Tongue (tissue), 1 donor: ENCODE measurements at regions not wholly inside any gene's neighbourhood (a gene's known extent, or its start where the extent isn't known, plus 50 kb on each side); places are given as distances from the start of the nearest gene placed in this dataset.
"Not testable (repeated sequence)": the region's sequence is repeated elsewhere in the genome, so short reads cannot be mapped to it uniquely, and the experiment has no call there.

Experiments
- DNase-seq: peaks from one replicate; pipeline ENCODE4 v3.0.0-alpha.2; 2015

DNA sequence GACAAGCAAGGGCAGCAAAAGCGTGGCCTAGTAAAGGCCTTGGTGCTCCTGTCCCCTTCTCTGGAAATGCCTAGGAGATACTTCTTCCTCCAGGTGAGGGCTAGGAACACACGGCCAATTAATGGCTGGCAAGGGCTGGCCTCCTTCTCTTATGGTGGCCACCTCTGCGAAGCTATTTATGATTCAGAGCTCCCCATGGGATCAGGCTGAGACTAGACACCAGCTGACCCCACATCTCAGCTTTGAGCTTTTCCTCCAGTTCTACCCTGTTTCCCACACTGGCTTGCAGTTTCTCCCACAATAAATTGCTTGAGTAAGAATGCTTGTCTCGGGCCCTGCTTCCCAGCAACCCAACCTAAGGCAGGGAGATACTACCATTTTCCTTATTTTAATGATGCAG is 53.7 kb downstream of the CAMK2N1 start:
- no peak for DNase-seq

GRCh38 chr1:20431176-20431460 is 54.9 kb downstream of the CAMK2N1 start:
- DNase-seq = no peak

DNA sequence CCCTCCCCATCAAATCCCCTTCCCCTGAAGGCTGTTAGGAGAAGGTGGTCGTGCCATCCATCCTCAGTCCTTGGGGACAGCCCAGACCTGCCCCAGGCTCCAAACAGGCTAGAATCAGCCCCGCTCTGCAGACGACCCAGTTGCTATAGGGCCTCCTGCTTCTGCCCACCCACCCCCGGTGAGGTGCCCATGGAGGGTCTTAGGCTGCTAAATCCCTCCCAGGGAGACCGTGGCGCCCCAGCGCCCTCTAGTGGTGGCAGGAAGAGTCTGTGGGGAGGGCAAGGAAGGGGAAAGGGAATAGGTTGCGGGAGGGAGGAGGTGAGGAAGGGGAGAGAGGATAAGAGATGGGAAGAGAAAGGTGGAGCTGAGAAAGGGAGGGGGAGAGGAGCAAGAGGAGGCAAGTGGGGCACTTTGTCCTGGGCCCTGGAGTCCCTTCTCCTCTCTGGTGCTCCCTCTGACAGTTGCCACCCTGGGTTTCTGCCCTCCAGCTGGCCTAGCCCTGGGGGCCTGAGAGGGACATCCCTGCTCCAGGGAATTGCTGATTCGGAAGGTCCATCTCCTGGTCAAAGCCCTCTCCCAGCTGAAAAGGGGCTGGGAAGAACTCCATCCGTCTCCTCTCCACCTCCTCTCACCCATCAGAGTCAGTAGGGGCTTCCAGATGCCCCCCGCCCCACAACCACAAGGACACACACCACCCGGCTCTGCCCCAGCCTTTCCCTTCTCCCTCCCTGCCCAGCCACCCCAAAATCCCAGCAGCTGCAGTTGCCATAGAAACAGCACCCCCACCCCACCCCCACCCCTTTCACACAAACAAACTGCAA is 55.4 kb downstream of the CAMK2N1 start:
- DNase-seq = peak; percentile 29

DNA sequence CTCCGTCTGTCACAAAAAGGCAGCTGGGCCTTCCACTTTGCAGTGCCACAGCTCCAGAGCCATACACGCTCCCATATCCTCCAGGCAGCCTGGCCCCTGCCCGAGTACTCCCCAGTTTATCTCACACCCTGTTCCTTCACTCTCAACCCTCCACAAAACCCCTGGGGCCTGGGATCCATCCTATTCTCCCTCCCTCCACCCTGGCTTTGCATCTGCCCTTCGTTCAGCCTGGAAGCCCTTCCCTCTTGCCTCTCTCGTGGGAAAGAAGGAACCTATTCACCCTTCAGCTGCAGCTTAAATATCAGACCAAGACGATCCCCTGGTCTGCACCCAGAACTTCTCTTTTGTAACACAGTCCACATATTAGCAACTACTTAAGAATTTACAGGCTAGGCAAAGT is 56.7 kb downstream of the CAMK2N1 start:
- DNase-seq = no peak

- DNase-seq = no peak
These were observed 57.2 kb downstream of the CAMK2N1 start for GRCh38 chr1:20428841-20429240.

DNA sequence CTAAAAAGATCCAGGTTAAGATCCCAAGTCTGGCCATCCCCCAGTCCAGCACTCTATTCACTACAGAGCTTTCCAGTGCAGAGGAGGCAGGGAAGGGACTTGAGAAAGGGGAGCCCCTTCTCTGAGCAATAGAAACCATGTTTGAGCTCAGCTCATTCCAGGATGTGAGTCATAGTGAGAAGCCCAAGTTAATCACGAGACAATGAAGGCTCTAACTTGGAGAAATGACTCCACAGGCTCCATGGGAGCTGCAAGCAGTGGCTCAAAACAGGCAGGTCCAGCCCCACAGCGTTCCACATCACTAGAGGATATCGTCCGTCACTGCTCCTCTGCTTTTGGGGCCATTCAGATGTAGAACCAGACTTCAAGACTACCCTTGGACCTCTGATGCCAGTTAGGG is 59.1 kb downstream of the CAMK2N1 start:
- DNase-seq = no peak

DNA sequence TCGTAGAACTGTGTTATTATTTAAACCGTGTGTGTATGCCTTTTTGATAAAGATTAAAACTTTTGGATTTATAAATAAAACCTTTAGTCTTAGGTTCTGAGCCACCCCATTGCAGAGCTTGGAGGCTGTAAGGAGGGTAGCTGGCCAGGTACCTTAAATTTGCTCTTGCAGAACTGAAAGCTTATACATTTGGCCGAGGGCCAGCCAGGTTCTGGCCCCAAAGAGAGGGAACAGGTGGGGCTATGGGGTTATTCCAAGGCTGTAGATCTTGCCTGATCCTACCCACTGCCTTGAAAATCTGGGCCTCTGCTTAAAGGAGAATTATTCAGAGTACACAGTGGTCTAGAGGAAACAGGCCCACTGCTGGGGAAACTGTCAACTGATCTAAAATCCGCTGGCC is 59.6 kb downstream of the CAMK2N1 start:
- no peak for DNase-seq

- no peak for DNase-seq
These were observed 60.4 kb downstream of the CAMK2N1 start for GRCh38 chr1:20425622-20426021.

DNA sequence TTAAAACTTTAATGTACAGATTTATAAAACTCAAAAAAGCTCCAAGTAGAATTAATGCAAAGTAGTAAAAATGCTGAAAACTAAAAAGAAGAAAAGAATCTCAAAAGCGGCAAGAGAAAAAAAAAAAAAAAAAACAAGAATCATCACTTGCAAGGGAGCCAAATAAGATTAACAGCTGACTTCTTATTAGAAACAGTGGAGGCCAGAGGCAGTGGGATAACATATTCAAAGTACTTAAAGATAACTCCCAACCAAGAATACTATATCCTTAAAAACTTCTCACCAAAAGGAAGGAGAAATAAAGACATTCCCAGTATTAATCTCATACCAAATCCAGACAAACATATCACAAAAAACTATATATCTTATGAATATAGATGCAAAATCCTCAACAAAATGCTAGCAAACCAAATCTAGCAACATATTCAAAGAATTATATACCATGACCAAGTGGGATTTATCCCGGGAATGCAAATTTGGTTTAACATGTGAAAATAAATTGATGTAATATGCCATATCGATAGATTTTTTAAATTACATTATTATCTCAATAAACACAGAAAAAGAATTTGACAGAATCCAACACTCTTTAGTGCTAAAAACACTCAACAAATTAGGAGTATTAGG is 62.7 kb downstream of the CAMK2N1 start:
- DNase-seq = no peak

GRCh38 chr1:20421441-20421840 is 64.6 kb downstream of the CAMK2N1 start:
- DNase-seq = no peak

GRCh38 chr1:20417581-20417980 is 68.4 kb downstream of the CAMK2N1 start:
- no peak for DNase-seq

DNA sequence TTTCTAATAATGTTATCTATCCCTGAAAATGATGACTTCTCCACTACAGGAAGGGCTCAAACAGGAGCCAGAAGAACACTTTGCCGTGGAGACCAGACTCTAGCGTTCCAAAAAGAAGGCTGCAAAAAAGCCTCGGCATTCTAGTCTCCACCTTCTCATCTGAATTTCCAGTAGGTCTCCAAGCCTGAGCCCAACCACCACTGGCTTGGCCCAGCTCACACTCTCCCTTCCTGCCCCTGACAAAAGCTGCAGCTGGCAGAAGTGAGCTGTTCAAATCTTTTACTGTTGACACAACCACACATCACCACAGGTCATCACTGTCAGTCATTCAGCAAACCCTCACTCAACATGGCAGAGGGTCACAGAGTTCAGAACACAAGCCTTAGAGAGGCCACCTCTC is 69.3 kb downstream of the CAMK2N1 start:
- DNase-seq = no peak

DNA sequence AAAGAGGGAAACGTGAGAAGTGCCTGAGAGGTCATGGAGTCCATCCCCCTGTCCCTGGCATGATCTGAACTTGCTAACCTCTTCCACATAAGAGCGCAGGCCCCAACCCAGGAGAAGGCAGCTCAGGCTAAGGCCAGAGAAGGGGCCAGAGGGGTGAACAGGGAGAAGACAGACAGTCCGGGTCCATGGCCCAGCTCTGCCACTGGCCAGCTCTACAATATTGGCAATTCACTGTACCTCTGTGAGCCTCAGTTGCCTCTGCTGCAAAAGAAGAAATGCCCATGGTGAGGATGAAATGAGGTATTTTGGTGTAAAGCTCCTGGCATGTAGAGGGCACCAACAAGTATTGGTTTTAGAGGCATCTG is 72.3 kb downstream of the CAMK2N1 start:
- no peak for DNase-seq

GRCh38 chr1:20413136-20413775 is 72.8 kb downstream of the CAMK2N1 start:
- DNase-seq = no peak

DNA sequence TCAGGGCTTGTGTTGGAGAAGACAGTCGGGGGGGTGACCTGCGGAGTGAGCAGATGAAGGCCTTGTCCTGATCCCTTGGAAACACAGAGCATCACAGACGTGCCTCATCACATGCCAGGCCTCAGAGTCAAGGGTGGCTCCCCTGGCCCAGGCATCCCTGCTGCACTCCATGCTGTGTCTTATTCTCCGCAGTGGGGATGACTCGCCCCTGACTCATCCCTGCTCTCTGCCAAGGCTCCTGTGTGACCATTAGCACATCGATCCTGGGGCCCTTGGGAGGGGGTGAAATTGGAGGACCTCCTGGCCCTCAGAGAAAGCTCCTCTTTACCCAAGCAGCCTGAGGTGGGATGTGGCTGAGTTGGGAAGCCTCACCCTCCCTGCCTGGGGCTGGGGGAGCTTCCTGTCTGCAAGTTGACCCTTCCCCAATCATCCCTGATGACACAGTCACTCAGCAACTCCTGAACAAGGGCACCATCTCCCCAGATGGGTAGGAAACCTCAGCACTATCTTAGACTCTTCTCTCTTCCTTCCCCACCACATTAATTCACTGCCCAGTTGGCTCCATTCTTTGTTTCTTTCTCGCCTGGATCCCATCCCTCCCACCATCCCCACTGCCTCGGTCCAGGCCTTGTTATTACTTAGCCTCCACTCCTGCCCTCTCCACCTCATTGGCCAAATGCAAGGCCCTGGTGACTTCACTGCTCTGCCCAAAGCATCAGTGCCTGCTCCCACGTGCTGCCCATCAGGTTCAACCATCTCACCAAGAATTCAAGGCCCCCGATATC is 74.6 kb downstream of the CAMK2N1 start:
- DNase-seq = no peak

DNA sequence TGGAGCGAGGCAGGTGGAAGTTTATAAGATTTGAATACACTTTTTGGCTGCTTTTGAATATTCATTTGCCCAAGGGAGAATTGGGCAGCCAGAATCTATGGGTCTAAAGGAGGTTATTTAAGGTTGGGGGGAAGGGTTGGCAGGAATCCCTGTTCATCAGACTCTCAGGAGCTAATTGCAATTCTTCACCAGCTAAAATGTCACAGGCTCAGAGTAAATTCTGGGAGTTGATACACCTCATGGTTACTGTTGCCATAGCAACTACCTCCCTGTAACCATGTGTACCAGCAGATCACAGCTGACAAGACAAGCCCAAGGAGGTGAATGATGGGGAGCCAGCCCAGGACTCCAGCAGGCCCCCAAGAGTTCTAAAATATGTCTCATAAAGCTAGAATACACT is 75.5 kb downstream of the CAMK2N1 start:
- DNase-seq = no peak

GRCh38 chr1:20409971-20410370 is 76.0 kb downstream of the CAMK2N1 start:
- no peak for DNase-seq

- no peak for DNase-seq
These were observed 77.0 kb downstream of the CAMK2N1 start for GRCh38 chr1:20409012-20409411.

DNA sequence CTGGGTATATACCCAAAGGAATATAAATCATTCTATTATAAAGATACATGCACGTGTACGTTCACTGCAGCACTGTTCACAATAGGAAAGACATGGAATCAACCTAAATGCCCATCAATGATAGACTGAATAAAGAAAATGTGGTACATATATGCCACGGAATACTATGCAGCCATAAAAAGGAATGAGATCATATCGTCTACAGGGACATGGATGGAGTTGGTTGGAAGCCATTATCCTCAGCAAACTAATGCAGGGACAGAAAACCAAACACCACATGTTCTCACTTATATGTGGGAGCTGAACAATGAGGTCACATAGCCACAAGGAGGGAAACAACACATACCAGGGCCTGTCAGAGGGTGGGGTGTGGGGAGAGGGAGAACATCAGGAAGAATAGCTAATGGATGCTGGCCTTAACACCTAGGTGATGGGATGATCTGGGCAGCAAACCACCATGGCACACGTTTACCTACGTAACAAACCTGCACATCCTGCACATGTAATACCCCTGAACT is 77.8 kb downstream of the CAMK2N1 start:
- not testable (repeated sequence) for DNase-seq

DNA sequence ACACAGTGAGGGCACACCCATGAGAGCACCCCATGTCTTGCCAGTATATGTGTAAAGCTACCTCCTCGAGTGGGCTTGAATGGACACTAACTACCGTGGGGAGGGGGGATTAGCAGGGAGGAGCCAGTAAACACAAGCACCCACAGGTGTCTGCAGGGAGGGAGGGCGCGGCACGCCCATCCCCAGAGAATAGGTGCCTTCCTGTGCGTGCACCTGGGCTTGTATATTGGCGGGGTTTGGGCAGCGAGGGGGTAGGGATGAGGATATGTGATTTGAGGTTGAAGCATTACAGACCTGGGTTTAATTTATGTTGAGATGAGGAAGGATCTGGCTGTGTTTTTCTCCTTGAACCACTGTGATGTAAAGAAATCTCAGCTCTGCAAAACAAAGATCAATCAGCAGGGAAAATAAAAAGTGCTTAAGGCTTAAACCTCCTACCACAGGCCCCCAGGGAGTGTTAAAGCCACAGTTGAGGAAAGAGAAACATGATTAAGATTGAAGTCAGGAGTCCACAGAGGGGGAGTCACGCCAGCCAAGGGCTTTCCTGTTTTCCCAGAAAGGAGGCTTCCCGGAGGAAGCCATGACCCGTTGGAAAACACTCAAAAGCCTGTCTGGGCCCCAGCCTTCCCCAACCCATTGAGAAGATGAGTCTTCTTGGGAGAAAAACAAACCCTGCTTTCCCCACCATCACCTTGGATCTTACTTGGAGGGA is 80.0 kb downstream of the CAMK2N1 start:
- peak; percentile 10 for DNase-seq

DNA sequence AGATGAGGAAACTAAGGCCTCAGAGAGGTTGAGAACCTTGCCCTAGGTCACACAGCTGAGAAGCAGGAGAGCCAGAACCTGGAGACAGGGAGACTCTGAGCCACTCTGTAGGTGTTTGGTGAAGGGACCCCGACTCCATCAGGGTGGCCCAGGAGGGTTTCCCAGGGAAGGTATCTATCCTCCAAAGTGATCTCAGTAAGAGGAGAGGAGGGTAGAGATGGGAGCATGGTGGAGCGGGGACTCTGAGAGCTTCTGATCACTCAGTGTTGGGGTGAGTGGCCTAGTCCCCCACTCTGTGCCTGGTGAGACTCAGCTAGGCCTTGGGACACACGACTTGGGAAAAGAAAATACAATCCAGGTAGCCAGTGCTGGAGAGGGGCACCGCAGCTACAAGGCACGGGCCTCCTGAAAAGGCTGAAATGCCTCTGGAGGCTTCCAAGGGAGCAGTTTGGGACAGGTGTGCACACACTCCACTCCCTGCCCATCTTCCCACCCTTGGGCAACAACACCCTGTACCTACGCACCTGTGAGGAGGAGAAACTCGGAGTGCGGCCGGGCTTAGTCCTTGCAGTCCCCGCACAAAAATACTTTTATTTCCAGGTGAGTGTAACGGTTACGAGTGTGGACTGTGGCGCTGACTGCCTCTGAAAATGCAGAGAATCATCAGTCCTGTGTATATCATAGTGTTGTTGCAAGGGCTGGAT is 80.8 kb downstream of the CAMK2N1 start:
- no peak for DNase-seq
